NCI-H1105 treated with DMSO at 0.1 percent for 48 hours (cell line): ENCODE measurements at regions not wholly inside any gene's neighbourhood (a gene's known extent, or its start where the extent isn't known, plus 50 kb on each side); places are given as distances from the start of the nearest gene placed in this dataset.
"Not testable (repeated sequence)": the region's sequence is repeated elsewhere in the genome, so short reads cannot be mapped to it uniquely, and the experiment has no call there.

Experiments
- DNase-seq: peaks from one replicate; lab custom pipeline; 2025; lab: John Stamatoyannopoulos, UW

GRCh38 chr7:26424319-26424718, 132.7 kb downstream of the SNX10 start:
- not testable (repeated sequence) for DNase-seq

GRCh38 chr7:26425655-26426054, 134.0 kb downstream of the SNX10 start:
- DNase-seq, result no peak

- no peak for DNase-seq
Measured at GRCh38 chr7:26426096-26426495, 134.4 kb downstream of the SNX10 start.

- DNase-seq, result no peak
Measured at GRCh38 chr7:26428571-26428970, 136.9 kb downstream of the SNX10 start.

- DNase-seq, result no peak
Measured at GRCh38 chr7:26429168-26429567, 137.5 kb downstream of the SNX10 start.

- DNase-seq, result no peak
Measured at GRCh38 chr7:26434974-26435373, 143.3 kb downstream of the SNX10 start.

GRCh38 chr7:26437003-26437532, 145.4 kb downstream of the SNX10 start:
- peak; percentile 66 for DNase-seq

- DNase-seq, result no peak
Measured at GRCh38 chr7:26438078-26438477, 146.4 kb downstream of the SNX10 start.

- peak; percentile 48 for DNase-seq
Measured at GRCh38 chr7:26439521-26440232, 148.0 kb downstream of the SNX10 start.

- peak; percentile 84 for DNase-seq
Measured at GRCh38 chr7:26440233-26441001, 148.8 kb downstream of the SNX10 start.

- DNase-seq, result no peak
Measured at GRCh38 chr7:26441002-26441521, 149.4 kb downstream of the SNX10 start.

GRCh38 chr7:26441611-26442277, 150.1 kb downstream of the SNX10 start:
- DNase-seq, result no peak

GRCh38 chr7:26443006-26443405, 151.3 kb downstream of the SNX10 start:
- DNase-seq, result no peak

- no peak for DNase-seq
Measured at GRCh38 chr7:26443751-26444150, 152.1 kb downstream of the SNX10 start.

GRCh38 chr7:26444555-26444954, 152.9 kb downstream of the SNX10 start:
- DNase-seq, result no peak

GRCh38 chr7:26447116-26447515, 155.5 kb downstream of the SNX10 start:
- DNase-seq, result no peak

GRCh38 chr7:26449175-26450165, 157.8 kb downstream of the SNX10 start:
- no peak for DNase-seq

GRCh38 chr7:26451997-26452396, 160.3 kb downstream of the SNX10 start:
- DNase-seq, result peak; percentile 74

- DNase-seq, result no peak
Measured at GRCh38 chr7:26454180-26454579, 162.5 kb downstream of the SNX10 start.

- no peak for DNase-seq
Measured at GRCh38 chr7:26457696-26458327, 166.2 kb downstream of the SNX10 start.
